Activated CD4-positive, alpha-beta T cell treated with anti-CD3 and anti-CD28 coated beads, Interleukin-2, amount 50 U/mL, for 16 hours (primary cell): ENCODE measurements at regions not wholly inside any gene's neighbourhood (a gene's known extent, or its start where the extent isn't known, plus 50 kb on each side); places are given as distances from the start of the nearest gene placed in this dataset.

Experiments
- DNase-seq: peaks from one replicate; pipeline ENCODE4 v3.0.0-alpha.2; 2020

- DNase-seq = no peak
These were observed 529.2 kb upstream of the GOLIM4 start for GRCh38 chr3:168624892-168625448.

GRCh38 chr3:168624195-168624594, 528.5 kb upstream of the GOLIM4 start:
- DNase-seq = no peak

- no peak for DNase-seq
These were observed 527.1 kb upstream of the GOLIM4 start for GRCh38 chr3:168622795-168623194.

GRCh38 chr3:168620854-168621253, 525.1 kb upstream of the GOLIM4 start:
- DNase-seq = no peak

- DNase-seq = no peak
These were observed 523.2 kb upstream of the GOLIM4 start for GRCh38 chr3:168618827-168619470.

GRCh38 chr3:168617658-168618057, 521.9 kb upstream of the GOLIM4 start:
- DNase-seq = no peak

- no peak for DNase-seq
These were observed 521.2 kb upstream of the GOLIM4 start for GRCh38 chr3:168616915-168617314.

GRCh38 chr3:168615493-168616020, 519.8 kb upstream of the GOLIM4 start:
- no peak for DNase-seq

- no peak for DNase-seq
These were observed 517.4 kb upstream of the GOLIM4 start for GRCh38 chr3:168613151-168613550.

GRCh38 chr3:168612671-168613070, 516.9 kb upstream of the GOLIM4 start:
- no peak for DNase-seq

- no peak for DNase-seq
These were observed 516.1 kb upstream of the GOLIM4 start for GRCh38 chr3:168611826-168612225.

GRCh38 chr3:168608926-168609325, 513.2 kb upstream of the GOLIM4 start:
- no peak for DNase-seq

GRCh38 chr3:168604767-168605166, 509.0 kb upstream of the GOLIM4 start:
- no peak for DNase-seq

- no peak for DNase-seq
These were observed 502.5 kb upstream of the GOLIM4 start for GRCh38 chr3:168598250-168598649.

- no peak for DNase-seq
These were observed 500.6 kb upstream of the GOLIM4 start for GRCh38 chr3:168596175-168596823.

GRCh38 chr3:168591587-168591986, 495.9 kb upstream of the GOLIM4 start:
- no peak for DNase-seq

- no peak for DNase-seq
These were observed 493.7 kb upstream of the GOLIM4 start for GRCh38 chr3:168589376-168589775.

GRCh38 chr3:168585544-168585943, 489.8 kb upstream of the GOLIM4 start:
- DNase-seq = no peak

- no peak for DNase-seq
These were observed 488.3 kb upstream of the GOLIM4 start for GRCh38 chr3:168583977-168584376.

GRCh38 chr3:168582503-168582902, 486.8 kb upstream of the GOLIM4 start:
- DNase-seq = no peak

- DNase-seq = no peak
These were observed 486.1 kb upstream of the GOLIM4 start for GRCh38 chr3:168581771-168582225.

GRCh38 chr3:168579010-168579409, 483.3 kb upstream of the GOLIM4 start:
- DNase-seq = no peak

- DNase-seq = no peak
These were observed 480.0 kb upstream of the GOLIM4 start for GRCh38 chr3:168575750-168576149.

- DNase-seq = no peak
These were observed 478.9 kb upstream of the GOLIM4 start for GRCh38 chr3:168574455-168575158.
